SK-N-SH (cell line): ENCODE measurements at regions not wholly inside any gene's neighbourhood (a gene's known extent, or its start where the extent isn't known, plus 50 kb on each side); places are given as distances from the start of the nearest gene placed in this dataset.

Experiments
- CTCF ChIA-PET: fragments of 300-600, 350-600 bp; formaldehyde crosslinking; extraction: SDS; loops from one replicate; lab custom pipeline; 2021; lab: Yijun Ruan, JAX
- POLR2A ChIA-PET: fragments of 350-600 bp; sonication (Branson Sonifier 250); formaldehyde crosslinking; extraction: SDS; loops from one replicate; lab custom pipeline; 2020; ENCODE audit warnings: antibody characterized with exemption, inconsistent platforms; lab: Yijun Ruan, JAX
- DNase-seq: peaks from one replicate; pipeline ENCODE4 v3.0.0; 2012
- H2AFZ ChIP-seq: fragments of 200-600 bp; sonication (generic); 2 replicates; pipeline ENCODE4 v1.8.1; 2016; ENCODE audit warnings: antibody characterized with exemption, mild to moderate bottlenecking, low read depth
- H3F3A ChIP-seq: fragments of 200-600 bp; sonication (generic); replicated peaks from 2 replicates; pipeline ENCODE3; 2016; ENCODE audit warnings: antibody characterized with exemption, mild to moderate bottlenecking; ENCODE audit not compliant: insufficient read depth
- H3K27ac ChIP-seq, 2 experiments: fragments of 200-500 bp in 1 of 2; fragments of 200-600 bp in 1 of 2; sonication (Bioruptor generic) in 1 of 2; sonication (generic), shearing (Covaris generic) in 1 of 2; 2 replicates each; pipeline versions ENCODE4 v1.5.1 to v1.6.1; 2014 to 2016; ENCODE audit warnings: low read depth in 2 of 2, inconsistent platforms in 1 of 2, low read length in 1 of 2, mild to moderate bottlenecking in 1 of 2, mixed read lengths in 1 of 2
- H3K27me3 ChIP-seq: fragments of 200-600 bp; sonication (generic), shearing (Covaris generic); 2 replicates; pipeline ENCODE4 v1.6.1; 2016; ENCODE audit warnings: mixed run types; ENCODE audit not compliant: insufficient read depth
- H3K36me3 ChIP-seq, 2 experiments: fragments of 200-500 bp in 1 of 2; fragments of 200-600 bp in 1 of 2; sonication (Bioruptor generic) in 1 of 2; sonication (generic) in 1 of 2; replicated peaks in 1 of 2; 2 replicates each; pipeline versions ENCODE3 to v1.5.1; 2014 to 2016; ENCODE audit warnings: low read length in 1 of 2, mild to moderate bottlenecking in 1 of 2; ENCODE audit not compliant: insufficient read depth in 2 of 2, control insufficient read depth in 1 of 2
- H3K4me1 ChIP-seq, 2 experiments: fragments of 200-500 bp in 1 of 2; fragments of 200-600 bp in 1 of 2; sonication (Bioruptor generic) in 1 of 2; sonication (generic), shearing (Covaris generic) in 1 of 2; 2 replicates each; pipeline versions ENCODE4 v1.5.1 to v1.6.1; 2014 to 2016; ENCODE audit warnings: low read depth in 1 of 2, low read length in 1 of 2, mixed run types in 1 of 2; ENCODE audit not compliant: insufficient read depth in 2 of 2, control insufficient read depth in 1 of 2
- H3K4me2 ChIP-seq: fragments of 200-600 bp; sonication (generic), shearing (Covaris generic); 2 replicates; pipeline ENCODE4 v1.6.1; 2017; ENCODE audit warnings: mixed run types
- H3K4me3 ChIP-seq, 2 experiments: fragments of 200-500 bp in 1 of 2; fragments of 200-600 bp in 1 of 2; sonication (Bioruptor generic) in 1 of 2; sonication (generic), shearing (Covaris generic) in 1 of 2; 2 replicates each; pipeline versions ENCODE4 v1.5.1 to v1.8.1; 2014 to 2016; ENCODE audit warnings: low read depth in 2 of 2, inconsistent platforms in 1 of 2, low read length in 1 of 2, mild to moderate bottlenecking in 1 of 2, mixed read lengths in 1 of 2, moderate library complexity in 1 of 2
- H3K79me2 ChIP-seq: fragments of 200-600 bp; sonication (generic); 2 replicates; pipeline ENCODE4 v1.8.1; 2017; ENCODE audit warnings: mild to moderate bottlenecking; ENCODE audit not compliant: insufficient read depth
- H3K9ac ChIP-seq: fragments of 200-600 bp; sonication (generic); 2 replicates; pipeline ENCODE4 v1.6.1; 2017; ENCODE audit warnings: mixed run types
- H3K9me2 ChIP-seq: fragments of 200-600 bp; sonication (generic); 2 replicates; pipeline ENCODE4 v1.6.1; 2017; ENCODE audit warnings: mixed run types
- H3K9me3 ChIP-seq: fragments of 200-600 bp; sonication (generic); 2 replicates; pipeline ENCODE4 v1.6.1; 2017; ENCODE audit warnings: mixed run types, mild to moderate bottlenecking, moderate library complexity
- H4K20me1 ChIP-seq: fragments of 200-600 bp; sonication (generic); 2 replicates; pipeline ENCODE4 v1.6.1; 2017; ENCODE audit warnings: mild to moderate bottlenecking, mixed run types; ENCODE audit not compliant: insufficient read depth
- CTCF ChIP-seq: fragments of 200-600 bp; sonication (generic); IDR thresholded peaks from 2 replicates; pipeline ENCODE4 v1.6.1; 2017; ENCODE audit warnings: antibody characterized with exemption, mild to moderate bottlenecking, moderate library complexity
- ELF1 ChIP-seq: IDR thresholded peaks from 2 replicates; pipeline ENCODE4 v1.4.0; 2012
- EP300 ChIP-seq, 2 experiments: IDR thresholded peaks; 2 replicates each; pipeline versions ENCODE4 v1.4.0 to v1.6.1; 2012; ENCODE audit warnings: borderline replicate concordance in 1 of 2, low read depth in 1 of 2, low read length in 1 of 2
- FOXM1 ChIP-seq: IDR thresholded peaks from 2 replicates; pipeline ENCODE4 v1.4.0; 2012; ENCODE audit warnings: low read depth, mild to moderate bottlenecking
- GABPA ChIP-seq: IDR thresholded peaks from 2 replicates; pipeline ENCODE4 v1.4.0; 2012; ENCODE audit warnings: low read depth, mild to moderate bottlenecking
- JUND ChIP-seq: IDR thresholded peaks from 2 replicates; pipeline ENCODE4 v1.4.0; 2012
- NFIC ChIP-seq: IDR thresholded peaks from 2 replicates; pipeline ENCODE4 v1.4.0; 2012; ENCODE audit warnings: borderline replicate concordance
- NRF1 ChIP-seq: IDR thresholded peaks from 2 replicates; pipeline ENCODE4 v1.6.1; 2012; ENCODE audit warnings: low read depth, mild to moderate bottlenecking, low read length
- RCOR1 ChIP-seq: fragments of 150-350 bp; IDR thresholded peaks from 2 replicates; pipeline ENCODE4 v1.6.1; 2017; ENCODE audit warnings: antibody characterized with exemption, low read length
- RFX5 ChIP-seq: IDR thresholded peaks from 2 replicates; pipeline ENCODE4 v1.6.1; 2012; ENCODE audit warnings: mild to moderate bottlenecking, improper control_type of control experiment, low read length
- SIN3A ChIP-seq: IDR thresholded peaks from 2 replicates; pipeline ENCODE4 v1.6.1; 2012; ENCODE audit warnings: low read depth, mild to moderate bottlenecking, low read length, moderate library complexity, borderline replicate concordance
- TCF12 ChIP-seq: IDR thresholded peaks from 2 replicates; pipeline ENCODE4 v1.4.0; 2012
- TEAD4 ChIP-seq: IDR thresholded peaks from 2 replicates; pipeline ENCODE4 v1.4.0; 2012; ENCODE audit warnings: mild to moderate bottlenecking, borderline replicate concordance; ENCODE audit not compliant: insufficient read depth
- WGBS: methylation state at CpG from one replicate; pipeline ENCODE4 v1.1.6; 2017; ENCODE audit warnings: low lambda C conversion rate; 5-methylcytosine and 5-hydroxymethylcytosine counted together
- TF ChIP-seq, protein P1 (sequence below): IDR thresholded peaks from 2 replicates; pipeline ENCODE4 v1.4.0; 2012; ENCODE audit warnings: low read depth
- TF ChIP-seq, protein P2 (sequence below): IDR thresholded peaks from 2 replicates; pipeline ENCODE4; 2012
- TF ChIP-seq, protein P3 (sequence below): IDR thresholded peaks from 2 replicates; pipeline ENCODE4 v1.4.0; 2012; ENCODE audit warnings: low read depth, borderline replicate concordance
- TF ChIP-seq, protein P4 (sequence below): IDR thresholded peaks from 2 replicates; pipeline ENCODE4 v1.6.1; 2012; ENCODE audit warnings: mild to moderate bottlenecking, low read depth, low read length, moderate library complexity

- TF ChIP-seq JUND, result no peak
- TF ChIP-seq, protein P1, sequence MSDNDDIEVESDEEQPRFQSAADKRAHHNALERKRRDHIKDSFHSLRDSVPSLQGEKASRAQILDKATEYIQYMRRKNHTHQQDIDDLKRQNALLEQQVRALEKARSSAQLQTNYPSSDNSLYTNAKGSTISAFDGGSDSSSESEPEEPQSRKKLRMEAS, result no peak
- no peak for TF ChIP-seq EP300 (IDR thresholded peaks at IDR 0.05; ENCODE audit: borderline replicate concordance in 1 of 2, low read depth in 1 of 2, low read length in 1 of 2)
- no peak for TF ChIP-seq SIN3A
- TF ChIP-seq, protein P2, sequence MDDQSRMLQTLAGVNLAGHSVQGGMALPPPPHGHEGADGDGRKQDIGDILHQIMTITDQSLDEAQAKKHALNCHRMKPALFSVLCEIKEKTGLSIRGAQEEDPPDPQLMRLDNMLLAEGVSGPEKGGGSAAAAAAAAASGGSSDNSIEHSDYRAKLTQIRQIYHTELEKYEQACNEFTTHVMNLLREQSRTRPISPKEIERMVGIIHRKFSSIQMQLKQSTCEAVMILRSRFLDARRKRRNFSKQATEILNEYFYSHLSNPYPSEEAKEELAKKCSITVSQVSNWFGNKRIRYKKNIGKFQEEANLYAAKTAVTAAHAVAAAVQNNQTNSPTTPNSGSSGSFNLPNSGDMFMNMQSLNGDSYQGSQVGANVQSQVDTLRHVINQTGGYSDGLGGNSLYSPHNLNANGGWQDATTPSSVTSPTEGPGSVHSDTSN, result no peak
- TF ChIP-seq, protein P3, sequence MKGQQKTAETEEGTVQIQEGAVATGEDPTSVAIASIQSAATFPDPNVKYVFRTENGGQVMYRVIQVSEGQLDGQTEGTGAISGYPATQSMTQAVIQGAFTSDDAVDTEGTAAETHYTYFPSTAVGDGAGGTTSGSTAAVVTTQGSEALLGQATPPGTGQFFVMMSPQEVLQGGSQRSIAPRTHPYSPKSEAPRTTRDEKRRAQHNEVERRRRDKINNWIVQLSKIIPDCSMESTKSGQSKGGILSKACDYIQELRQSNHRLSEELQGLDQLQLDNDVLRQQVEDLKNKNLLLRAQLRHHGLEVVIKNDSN, result no peak
- TF ChIP-seq RFX5, result no peak
- no peak for TF ChIP-seq NRF1
- TF ChIP-seq TEAD4, result no peak
- TF ChIP-seq RCOR1, result no peak
- TF ChIP-seq, protein P4, sequence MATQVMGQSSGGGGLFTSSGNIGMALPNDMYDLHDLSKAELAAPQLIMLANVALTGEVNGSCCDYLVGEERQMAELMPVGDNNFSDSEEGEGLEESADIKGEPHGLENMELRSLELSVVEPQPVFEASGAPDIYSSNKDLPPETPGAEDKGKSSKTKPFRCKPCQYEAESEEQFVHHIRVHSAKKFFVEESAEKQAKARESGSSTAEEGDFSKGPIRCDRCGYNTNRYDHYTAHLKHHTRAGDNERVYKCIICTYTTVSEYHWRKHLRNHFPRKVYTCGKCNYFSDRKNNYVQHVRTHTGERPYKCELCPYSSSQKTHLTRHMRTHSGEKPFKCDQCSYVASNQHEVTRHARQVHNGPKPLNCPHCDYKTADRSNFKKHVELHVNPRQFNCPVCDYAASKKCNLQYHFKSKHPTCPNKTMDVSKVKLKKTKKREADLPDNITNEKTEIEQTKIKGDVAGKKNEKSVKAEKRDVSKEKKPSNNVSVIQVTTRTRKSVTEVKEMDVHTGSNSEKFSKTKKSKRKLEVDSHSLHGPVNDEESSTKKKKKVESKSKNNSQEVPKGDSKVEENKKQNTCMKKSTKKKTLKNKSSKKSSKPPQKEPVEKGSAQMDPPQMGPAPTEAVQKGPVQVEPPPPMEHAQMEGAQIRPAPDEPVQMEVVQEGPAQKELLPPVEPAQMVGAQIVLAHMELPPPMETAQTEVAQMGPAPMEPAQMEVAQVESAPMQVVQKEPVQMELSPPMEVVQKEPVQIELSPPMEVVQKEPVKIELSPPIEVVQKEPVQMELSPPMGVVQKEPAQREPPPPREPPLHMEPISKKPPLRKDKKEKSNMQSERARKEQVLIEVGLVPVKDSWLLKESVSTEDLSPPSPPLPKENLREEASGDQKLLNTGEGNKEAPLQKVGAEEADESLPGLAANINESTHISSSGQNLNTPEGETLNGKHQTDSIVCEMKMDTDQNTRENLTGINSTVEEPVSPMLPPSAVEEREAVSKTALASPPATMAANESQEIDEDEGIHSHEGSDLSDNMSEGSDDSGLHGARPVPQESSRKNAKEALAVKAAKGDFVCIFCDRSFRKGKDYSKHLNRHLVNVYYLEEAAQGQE, result no peak
- TF ChIP-seq GABPA, result no peak
- no peak for TF ChIP-seq TCF12
- TF ChIP-seq ELF1, result no peak
- no peak for TF ChIP-seq CTCF
- no peak for TF ChIP-seq NFIC
- no peak for TF ChIP-seq FOXM1
- H3K4me2 ChIP-seq, result no peak overlapping the region
- no peak overlapping the region for H2AFZ ChIP-seq
- H3F3A ChIP-seq, result no peaks in the 10 kb centered on the region
- H3K4me3 ChIP-seq, result no peak overlapping the region
- H3K9me2 ChIP-seq, result no peaks in the 10 kb centered on the region
- H3K27me3 ChIP-seq, result no peaks in the 10 kb centered on the region
- no peak overlapping the region for H3K27ac ChIP-seq
- POLR2A ChIA-PET, result no interaction called here
- H3K36me3 ChIP-seq, result no peaks in the 10 kb centered on the region
- WGBS, result 36% methylated on average over 3 of the region's 3 CpGs
- no peaks in the 10 kb centered on the region for H4K20me1 ChIP-seq
- H3K9ac ChIP-seq, result no peak overlapping the region
- H3K4me1 ChIP-seq, result peaks cover 0 to 21% of the 10 kb centered on the region in 2 experiments; a peak in 2 of 4 replicates
- DNase-seq, result no peak
- H3K79me2 ChIP-seq, result no peaks in the 10 kb centered on the region
- no peaks in the 10 kb centered on the region for H3K9me3 ChIP-seq
- CTCF ChIA-PET, result no interaction called here
These were observed 94.5 kb upstream of the GPR12 start for GRCh38 chr13:26855071-26855470.
